GM13977 (cell line): ENCODE measurements at regions not wholly inside any gene's neighbourhood (a gene's known extent, or its start where the extent isn't known, plus 50 kb on each side); places are given as distances from the start of the nearest gene placed in this dataset.

ENCODE experiments used
- DNase-seq: peaks from one replicate; pipeline ENCODE4 v3.0.0; 2012; ENCODE audit warnings: low spot score
- in situ Hi-C: fragments of 300-500 bp; cut with MboI; formaldehyde crosslinking; loops from one replicate; pipeline ENCODE4 v1.12.0; 2022; ENCODE audit warnings: low sequenced_read_pairs, low pct_unique_long_range_greater_than_20kb, mixed read lengths, inconsistent platforms; ENCODE audit not compliant: unreplicated experiment
- TF ChIP-seq, protein P1 (sequence below): IDR thresholded peaks from 2 replicates; pipeline ENCODE4 v1.5.1; 2012; ENCODE audit warnings: mild to moderate bottlenecking, control low read depth; ENCODE audit not compliant: insufficient read depth; ENCODE audit errors: extremely low read depth, missing control alignments

DNA sequence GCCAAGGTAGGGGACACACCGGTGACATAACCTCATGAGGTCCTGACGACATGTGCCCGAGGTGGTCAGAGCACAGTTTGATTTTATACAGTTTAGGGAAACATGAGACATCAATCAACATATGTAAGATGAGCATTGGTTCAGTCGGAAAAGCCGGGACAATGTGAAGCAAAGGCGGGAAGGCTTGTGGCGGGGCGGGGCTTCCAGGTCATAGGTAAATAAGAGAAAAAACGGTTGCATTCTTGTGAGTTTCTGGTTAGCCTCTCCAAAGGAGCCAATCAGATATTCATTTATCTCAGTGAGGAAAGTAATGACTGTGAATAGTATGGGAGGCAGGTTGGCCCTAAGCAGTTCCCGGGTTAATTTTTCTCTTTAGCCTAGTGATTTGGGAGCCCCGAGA is 271.7 kb upstream of the ATP10A start:
- in situ Hi-C loops, result no loop called here
- TF ChIP-seq, protein P1, sequence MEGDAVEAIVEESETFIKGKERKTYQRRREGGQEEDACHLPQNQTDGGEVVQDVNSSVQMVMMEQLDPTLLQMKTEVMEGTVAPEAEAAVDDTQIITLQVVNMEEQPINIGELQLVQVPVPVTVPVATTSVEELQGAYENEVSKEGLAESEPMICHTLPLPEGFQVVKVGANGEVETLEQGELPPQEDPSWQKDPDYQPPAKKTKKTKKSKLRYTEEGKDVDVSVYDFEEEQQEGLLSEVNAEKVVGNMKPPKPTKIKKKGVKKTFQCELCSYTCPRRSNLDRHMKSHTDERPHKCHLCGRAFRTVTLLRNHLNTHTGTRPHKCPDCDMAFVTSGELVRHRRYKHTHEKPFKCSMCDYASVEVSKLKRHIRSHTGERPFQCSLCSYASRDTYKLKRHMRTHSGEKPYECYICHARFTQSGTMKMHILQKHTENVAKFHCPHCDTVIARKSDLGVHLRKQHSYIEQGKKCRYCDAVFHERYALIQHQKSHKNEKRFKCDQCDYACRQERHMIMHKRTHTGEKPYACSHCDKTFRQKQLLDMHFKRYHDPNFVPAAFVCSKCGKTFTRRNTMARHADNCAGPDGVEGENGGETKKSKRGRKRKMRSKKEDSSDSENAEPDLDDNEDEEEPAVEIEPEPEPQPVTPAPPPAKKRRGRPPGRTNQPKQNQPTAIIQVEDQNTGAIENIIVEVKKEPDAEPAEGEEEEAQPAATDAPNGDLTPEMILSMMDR, result no peak
- no peak for DNase-seq

DNA sequence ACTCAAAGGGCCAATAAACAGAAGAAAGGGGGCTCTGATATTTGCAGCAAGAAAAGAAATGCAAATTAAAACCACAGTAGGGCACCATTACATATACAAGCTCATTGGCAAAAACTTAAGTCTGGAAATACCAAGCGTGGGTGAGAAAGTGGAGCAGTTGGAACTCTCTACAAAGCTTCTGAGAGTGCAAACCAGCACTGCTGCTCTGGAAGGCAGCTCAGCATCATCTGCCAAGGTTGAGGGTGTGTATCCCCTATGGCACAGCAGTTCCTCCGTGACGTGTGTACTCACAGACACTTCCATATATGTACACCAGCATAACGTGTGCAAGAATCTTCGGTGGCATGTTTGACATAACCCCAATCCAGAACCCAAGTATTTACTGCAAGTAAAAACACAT is 271.0 kb upstream of the ATP10A start:
- in situ Hi-C loops, result no loop called here
- no peak for DNase-seq
- TF ChIP-seq, protein P1, result no peak

DNA sequence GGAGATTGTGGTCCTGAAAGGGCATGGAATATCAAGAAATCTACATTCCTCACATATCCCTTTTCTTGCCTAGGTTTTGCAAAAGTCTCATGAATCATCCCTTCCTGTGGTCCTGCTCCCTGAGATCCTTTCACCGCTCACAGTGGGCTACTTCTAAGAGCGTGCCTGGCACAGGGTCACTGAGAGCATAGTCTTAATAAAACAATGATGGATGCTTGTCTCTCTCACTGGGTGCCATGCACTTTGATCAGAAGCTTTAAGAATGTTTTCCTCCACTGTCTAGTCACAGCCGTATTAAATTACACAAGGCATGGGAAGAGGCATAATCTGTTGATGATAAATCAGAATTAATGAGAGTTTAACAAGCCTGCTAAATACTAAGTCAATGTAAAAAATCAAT is 269.7 kb upstream of the ATP10A start:
- in situ Hi-C loops, result no loop called here
- TF ChIP-seq, protein P1, result no peak
- no peak for DNase-seq

DNA sequence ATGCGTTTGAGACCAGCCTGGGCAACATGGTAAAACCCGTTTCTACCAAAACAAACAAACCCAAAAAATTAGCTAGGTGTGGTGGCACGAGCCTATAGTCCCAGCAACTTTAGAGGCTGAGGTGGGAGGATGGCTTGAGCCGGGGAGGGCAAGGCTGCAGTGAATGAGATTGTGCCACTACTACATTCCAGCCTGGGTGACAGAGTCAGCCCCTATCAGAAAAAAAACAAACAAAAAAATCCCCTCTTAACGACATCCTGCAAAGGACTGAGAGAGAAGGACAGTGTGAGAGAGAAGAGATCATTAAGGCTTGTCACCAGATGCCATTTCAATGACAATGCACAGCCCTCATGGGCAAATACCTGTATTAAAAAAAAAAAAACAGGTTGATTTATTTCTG is 266.7 kb upstream of the ATP10A start:
- TF ChIP-seq, protein P1, result no peak
- in situ Hi-C loops, result no loop called here
- DNase-seq, result no peak

DNA sequence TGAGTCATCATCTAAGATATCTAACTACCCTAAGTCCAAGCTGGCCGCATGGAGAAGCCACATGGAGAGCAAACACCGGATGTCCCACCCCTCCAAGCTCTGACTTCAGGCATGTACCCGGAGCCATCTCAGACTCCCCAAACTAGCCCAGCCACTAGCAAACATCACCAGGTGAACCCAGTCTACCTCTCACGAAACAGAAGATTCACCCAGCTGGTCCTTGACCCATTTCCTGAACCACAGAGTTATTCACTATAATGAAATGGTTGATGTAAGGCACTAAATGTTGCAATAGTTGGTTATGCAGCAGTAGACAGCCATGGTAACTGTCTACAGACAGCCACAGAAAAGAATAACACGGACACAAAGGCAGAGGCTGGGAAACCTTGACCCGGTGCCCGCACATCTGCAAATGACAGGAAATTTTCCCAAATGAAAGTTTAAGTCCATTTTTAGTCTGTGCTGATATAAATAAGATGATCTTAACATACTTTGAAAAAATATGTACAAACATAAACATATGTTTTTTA is 265.5 kb upstream of the ATP10A start:
- TF ChIP-seq, protein P1, result no peak
- DNase-seq, result no peak
- in situ Hi-C loops, result no loop called here

DNA sequence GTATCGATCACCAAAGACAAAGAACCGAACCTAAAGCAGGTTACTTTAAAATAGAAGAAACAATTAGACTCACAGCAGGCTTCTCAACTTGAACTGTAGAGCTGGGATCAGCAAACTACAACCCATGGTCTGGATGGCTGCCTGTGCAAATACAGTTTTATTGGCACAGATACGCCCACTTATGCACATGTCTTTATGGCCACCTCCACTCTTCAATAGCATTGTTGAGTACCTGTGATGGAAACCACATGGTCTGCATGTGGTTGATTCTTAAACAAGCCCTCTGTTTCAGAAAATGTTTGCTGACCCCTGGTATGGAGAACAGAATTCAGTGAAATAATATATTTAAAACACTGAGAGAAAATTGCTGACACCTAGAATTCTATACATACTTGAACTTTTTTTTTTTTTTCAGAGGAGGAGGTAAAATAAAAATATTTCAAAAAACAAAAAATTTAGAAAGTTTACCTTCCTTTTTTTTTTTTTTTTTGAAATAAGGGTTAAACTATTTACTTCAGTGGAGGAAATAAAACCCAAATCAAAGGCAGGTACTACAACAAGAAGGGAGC is 263.8 kb upstream of the ATP10A start:
- TF ChIP-seq, protein P1, result no peak
- in situ Hi-C loops, result no loop called here
- no peak for DNase-seq
